GM18505 (cell line): ENCODE measurements at regions not wholly inside any gene's neighbourhood (a gene's known extent, or its start where the extent isn't known, plus 50 kb on each side); places are given as distances from the start of the nearest gene placed in this dataset.

ENCODE experiments used
- ATAC-seq: cut with Tn5 transposase; IDR thresholded peaks from one replicate; pipeline ENCODE4 v1.9.1; 2021; ENCODE audit not compliant: unreplicated experiment
- POLR2A ChIP-seq: IDR thresholded peaks from 4 replicates; pipeline ENCODE4 v1.6.1; 2011; ENCODE audit warnings: borderline replicate concordance; ENCODE audit not compliant: insufficient read depth, insufficient read length; ENCODE audit errors: extremely low read depth

- TF ChIP-seq POLR2A: no peak
- ATAC-seq: no peak
These were observed 334.9 kb downstream of the HNRNPD start for GRCh38 chr4:82038936-82039335.

- ATAC-seq: no peak
- no peak for TF ChIP-seq POLR2A
These were observed 337.6 kb downstream of the HNRNPD start for GRCh38 chr4:82036181-82036580.

- no peak for ATAC-seq
- TF ChIP-seq POLR2A: no peak
These were observed 338.9 kb downstream of the HNRNPD start for GRCh38 chr4:82034878-82035277.

- TF ChIP-seq POLR2A: no peak
- no peak for ATAC-seq
These were observed 339.9 kb downstream of the HNRNPD start for GRCh38 chr4:82033862-82034261.

- TF ChIP-seq POLR2A: no peak
- no peak for ATAC-seq
These were observed 342.3 kb downstream of the HNRNPD start for GRCh38 chr4:82031376-82031927.

GRCh38 chr4:82017680-82018079, 356.1 kb downstream of the HNRNPD start:
- no peak for TF ChIP-seq POLR2A
- ATAC-seq: no peak

- no peak for ATAC-seq
- TF ChIP-seq POLR2A: no peak
These were observed 368.6 kb downstream of the HNRNPD start for GRCh38 chr4:82005158-82005557.

- no peak for ATAC-seq
- no peak for TF ChIP-seq POLR2A
These were observed 376.5 kb downstream of the HNRNPD start for GRCh38 chr4:81997313-81997712.

- TF ChIP-seq POLR2A: no peak
- ATAC-seq: no peak
These were observed 382.9 kb downstream of the HNRNPD start for GRCh38 chr4:81990898-81991297.

- TF ChIP-seq POLR2A: no peak
- no peak for ATAC-seq
These were observed 383.6 kb downstream of the HNRNPD start for GRCh38 chr4:81990211-81990610.

GRCh38 chr4:81989202-81989601, 384.6 kb downstream of the HNRNPD start:
- ATAC-seq: no peak
- TF ChIP-seq POLR2A: no peak

GRCh38 chr4:81988178-81988577, 385.6 kb downstream of the HNRNPD start:
- TF ChIP-seq POLR2A: no peak
- no peak for ATAC-seq

GRCh38 chr4:81984746-81985145, 389.0 kb downstream of the HNRNPD start:
- TF ChIP-seq POLR2A: no peak
- ATAC-seq: no peak

GRCh38 chr4:81982846-81983540, 390.8 kb downstream of the HNRNPD start:
- no peak for TF ChIP-seq POLR2A
- ATAC-seq: no peak
